GM21717 (cell line): ENCODE measurements at regions not wholly inside any gene's neighbourhood (a gene's known extent, or its start where the extent isn't known, plus 50 kb on each side); places are given as distances from the start of the nearest gene placed in this dataset.

Experiments used
- ATAC-seq: cut with Tn5 transposase; IDR thresholded peaks from one replicate; pipeline ENCODE4 v1.9.1; 2021; ENCODE audit warnings: mild to moderate bottlenecking, moderate library complexity; ENCODE audit not compliant: unreplicated experiment

GRCh38 chr6:169881976-169882375 lies 130.6 kb downstream of the ERMARD start:
- ATAC-seq = no peak

GRCh38 chr6:169881398-169881797 lies 130.0 kb downstream of the ERMARD start:
- no peak for ATAC-seq

- no peak for ATAC-seq
Measured at GRCh38 chr6:169880516-169880915, 129.1 kb downstream of the ERMARD start.

- no peak for ATAC-seq
Measured at GRCh38 chr6:169869301-169869700, 117.9 kb downstream of the ERMARD start.

GRCh38 chr6:169868458-169868857 lies 117.0 kb downstream of the ERMARD start:
- no peak for ATAC-seq

- ATAC-seq = no peak
Measured at GRCh38 chr6:169867751-169868191, 116.3 kb downstream of the ERMARD start.

- no peak for ATAC-seq
Measured at GRCh38 chr6:169866668-169867521, 115.5 kb downstream of the ERMARD start.

GRCh38 chr6:169866140-169866534 lies 114.7 kb downstream of the ERMARD start:
- ATAC-seq = no peak

GRCh38 chr6:169865346-169866139 lies 114.1 kb downstream of the ERMARD start:
- no peak for ATAC-seq

- no peak for ATAC-seq
Measured at GRCh38 chr6:169864148-169865020, 113.0 kb downstream of the ERMARD start.

GRCh38 chr6:169863710-169864109 lies 112.3 kb downstream of the ERMARD start:
- no peak for ATAC-seq

- no peak for ATAC-seq
Measured at GRCh38 chr6:169862892-169863525, 111.6 kb downstream of the ERMARD start.

GRCh38 chr6:169862043-169862891 lies 110.8 kb downstream of the ERMARD start:
- no peak for ATAC-seq

GRCh38 chr6:169861431-169862042 lies 110.1 kb downstream of the ERMARD start:
- ATAC-seq = no peak

GRCh38 chr6:169859978-169860703 lies 108.7 kb downstream of the ERMARD start:
- no peak for ATAC-seq

- ATAC-seq = no peak
Measured at GRCh38 chr6:169859401-169859977, 108.1 kb downstream of the ERMARD start.

GRCh38 chr6:169858935-169859351 lies 107.5 kb downstream of the ERMARD start:
- no peak for ATAC-seq

- ATAC-seq = no peak
Measured at GRCh38 chr6:169858293-169858934, 107.0 kb downstream of the ERMARD start.
